Spleen (tissue), 7 donors: ENCODE measurements at regions not wholly inside any gene's neighbourhood (a gene's known extent, or its start where the extent isn't known, plus 50 kb on each side); places are given as distances from the start of the nearest gene placed in this dataset.

Experiments
- POLR2A ChIP-seq, 3 donors: fragments of 450-650 bp; IDR thresholded peaks; one replicate each; pipeline ENCODE4 v1.5.1; 2017; ENCODE audit warnings: antibody characterized with exemption in 3 of 3, mild to moderate bottlenecking in 1 of 3
- POLR2AphosphoS5 ChIP-seq, 3 donors: sonication (generic); formaldehyde crosslinking; IDR thresholded peaks; one replicate each; pipeline ENCODE4 v1.5.1; 2017; ENCODE audit warnings: antibody characterized with exemption in 3 of 3
- TF ChIP-seq, protein P1 (sequence below), 11 experiments: fragments of 200-600 bp in 7 of 11; fragments of 450-650 bp in 4 of 11; sonication (generic) in 4 of 11; IDR thresholded peaks in 8 of 11; conservative IDR thresholded peaks in 3 of 11; 1 replicate in 7 of 11; 2 replicates in 4 of 11; pipeline versions ENCODE4 v1.4.0 to v1.8.0; 2016 to 2021; ENCODE audit warnings: antibody characterized with exemption in 11 of 11, inconsistent platforms in 4 of 11, mild to moderate bottlenecking in 1 of 11
- donor health status: DM: no; HTN: no; CAD: no; lungs with moderate emphysema.
- donor health status: DM: no; HTN: no; CAD: no.
- donor health status: DM: no; HTN: no; CAD: no.

DNA sequence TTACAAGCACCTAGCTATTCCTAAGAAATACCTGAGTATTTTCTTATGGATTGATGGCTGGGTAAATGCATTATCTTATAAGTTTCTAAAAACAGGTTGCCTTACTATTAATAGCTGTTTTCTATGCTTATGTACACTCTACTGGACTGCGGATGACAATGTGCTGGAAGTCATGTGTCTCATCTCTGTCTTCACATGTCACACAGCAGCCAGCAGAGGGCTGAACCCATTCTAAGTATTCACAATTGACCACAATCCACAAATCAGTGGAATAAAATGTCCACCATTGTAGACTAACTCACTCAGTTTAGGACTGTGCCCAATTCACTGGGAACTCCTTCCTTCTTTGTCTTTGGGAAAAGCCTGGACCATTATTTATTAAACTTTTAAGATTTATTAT, 371.2 kb downstream of the INSIG2 start:
- TF ChIP-seq, protein P1, sequence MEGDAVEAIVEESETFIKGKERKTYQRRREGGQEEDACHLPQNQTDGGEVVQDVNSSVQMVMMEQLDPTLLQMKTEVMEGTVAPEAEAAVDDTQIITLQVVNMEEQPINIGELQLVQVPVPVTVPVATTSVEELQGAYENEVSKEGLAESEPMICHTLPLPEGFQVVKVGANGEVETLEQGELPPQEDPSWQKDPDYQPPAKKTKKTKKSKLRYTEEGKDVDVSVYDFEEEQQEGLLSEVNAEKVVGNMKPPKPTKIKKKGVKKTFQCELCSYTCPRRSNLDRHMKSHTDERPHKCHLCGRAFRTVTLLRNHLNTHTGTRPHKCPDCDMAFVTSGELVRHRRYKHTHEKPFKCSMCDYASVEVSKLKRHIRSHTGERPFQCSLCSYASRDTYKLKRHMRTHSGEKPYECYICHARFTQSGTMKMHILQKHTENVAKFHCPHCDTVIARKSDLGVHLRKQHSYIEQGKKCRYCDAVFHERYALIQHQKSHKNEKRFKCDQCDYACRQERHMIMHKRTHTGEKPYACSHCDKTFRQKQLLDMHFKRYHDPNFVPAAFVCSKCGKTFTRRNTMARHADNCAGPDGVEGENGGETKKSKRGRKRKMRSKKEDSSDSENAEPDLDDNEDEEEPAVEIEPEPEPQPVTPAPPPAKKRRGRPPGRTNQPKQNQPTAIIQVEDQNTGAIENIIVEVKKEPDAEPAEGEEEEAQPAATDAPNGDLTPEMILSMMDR (IDR thresholded peaks at IDR 0.05 in 8 of 11, conservative IDR thresholded peaks at IDR 0.05 in 3 of 11) = no peak
- no peak for TF ChIP-seq POLR2A (IDR thresholded peaks at IDR 0.05)
- no peak for TF ChIP-seq POLR2AphosphoS5 (IDR thresholded peaks at IDR 0.05)
